ENCODE measurements at regions not wholly inside any gene's neighbourhood (a gene's known extent, or its start where the extent isn't known, plus 50 kb on each side); places are given as distances from the start of the nearest gene placed in this dataset.

- H3K4me3 ChIP-seq: no peak overlapping the region
- ATAC-seq: no peak
These were observed 98.1 kb upstream of the BLID start for GRCh38 chr11:122214080-122214479.

DNA sequence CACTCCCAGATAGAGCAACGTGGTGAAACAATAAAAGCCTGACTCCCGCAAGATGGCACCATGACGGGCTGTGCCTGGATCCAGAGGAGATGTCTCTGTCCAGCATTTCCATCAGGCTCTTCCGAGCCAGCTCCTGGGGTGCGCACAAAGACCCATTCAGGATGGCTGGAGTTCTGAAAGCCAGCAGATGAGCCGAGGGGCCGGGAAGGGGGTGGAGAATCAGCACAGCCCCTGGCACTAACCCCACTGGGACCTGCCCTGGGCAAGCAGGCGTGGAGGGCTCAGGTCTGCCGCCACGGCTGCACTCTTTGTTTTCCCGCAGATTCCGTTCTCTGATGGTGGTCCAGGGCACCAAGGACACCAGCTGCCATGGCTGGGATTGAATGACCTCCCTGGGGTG lies 97.2 kb upstream of the BLID start:
- intact Hi-C loops (cut with DNase I): loop anchor here (5.0 kb wide), 1 partner anchor 299 kb away; no protein-coding TSS in a partner anchor
- ATAC-seq (no peak), DNase-seq (no peak)
- Histone ChIP-seq H3K27me3 (no peaks in the 10 kb centered on the region), H3K4me3 (no peak overlapping the region), H3K4me1 (peaks cover 18% of the 10 kb centered on the region), H3K27ac (no peak overlapping the region), H3K36me3 (replicated peaks in 1 of 2; ENCODE audit: insufficient read depth in 1 of 2, low read depth in 2 of 2) (no peaks in the 10 kb centered on the region), H3K9me3 (no peaks in the 10 kb centered on the region)
- WGBS, 2 donors: 79 to 89% methylated on average over 4 to 12 of the region's 12 CpGs
- TF ChIP-seq, protein P1, sequence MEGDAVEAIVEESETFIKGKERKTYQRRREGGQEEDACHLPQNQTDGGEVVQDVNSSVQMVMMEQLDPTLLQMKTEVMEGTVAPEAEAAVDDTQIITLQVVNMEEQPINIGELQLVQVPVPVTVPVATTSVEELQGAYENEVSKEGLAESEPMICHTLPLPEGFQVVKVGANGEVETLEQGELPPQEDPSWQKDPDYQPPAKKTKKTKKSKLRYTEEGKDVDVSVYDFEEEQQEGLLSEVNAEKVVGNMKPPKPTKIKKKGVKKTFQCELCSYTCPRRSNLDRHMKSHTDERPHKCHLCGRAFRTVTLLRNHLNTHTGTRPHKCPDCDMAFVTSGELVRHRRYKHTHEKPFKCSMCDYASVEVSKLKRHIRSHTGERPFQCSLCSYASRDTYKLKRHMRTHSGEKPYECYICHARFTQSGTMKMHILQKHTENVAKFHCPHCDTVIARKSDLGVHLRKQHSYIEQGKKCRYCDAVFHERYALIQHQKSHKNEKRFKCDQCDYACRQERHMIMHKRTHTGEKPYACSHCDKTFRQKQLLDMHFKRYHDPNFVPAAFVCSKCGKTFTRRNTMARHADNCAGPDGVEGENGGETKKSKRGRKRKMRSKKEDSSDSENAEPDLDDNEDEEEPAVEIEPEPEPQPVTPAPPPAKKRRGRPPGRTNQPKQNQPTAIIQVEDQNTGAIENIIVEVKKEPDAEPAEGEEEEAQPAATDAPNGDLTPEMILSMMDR (IDR thresholded peaks at IDR 0.05): no peak
- no peak for TF ChIP-seq POLR2A (IDR thresholded peaks at IDR 0.05)

More at GRCh38 chr11:122214080-122214479, 98.1 kb upstream of the BLID start:
- Histone ChIP-seq H3K36me3 (replicated peaks in 1 of 2; ENCODE audit: insufficient read depth in 1 of 2, low read depth in 2 of 2) (no peaks in the 10 kb centered on the region), H3K27me3 (no peaks in the 10 kb centered on the region), H3K27ac (no peak overlapping the region), H3K9me3 (no peaks in the 10 kb centered on the region), H3K4me1 (peaks cover 18% of the 10 kb centered on the region)
- DNase-seq: no peak
- intact Hi-C loops (cut with DNase I): loop anchor here (5.0 kb wide), 1 partner anchor 298 kb away; no protein-coding TSS in a partner anchor
- TF ChIP-seq POLR2A (IDR thresholded peaks at IDR 0.05): no peak
- TF ChIP-seq, protein P1 (IDR thresholded peaks at IDR 0.05): no peak

GRCh38 chr11:122210367-122210997 lies 94.5 kb upstream of the BLID start:
- Histone ChIP-seq H3K27ac (no peak overlapping the region), H3K4me1 (peaks cover 16% of the 10 kb centered on the region), H3K36me3 (replicated peaks in 1 of 2; ENCODE audit: insufficient read depth in 1 of 2, low read depth in 2 of 2) (no peaks in the 10 kb centered on the region), H3K4me3 (no peak overlapping the region), H3K9me3 (no peaks in the 10 kb centered on the region), H3K27me3 (no peaks in the 10 kb centered on the region)
- intact Hi-C loops (cut with DNase I): loop anchor here (5.0 kb wide), 1 partner anchor 302 kb away; no protein-coding TSS in a partner anchor
- DNase-seq (no peak), ATAC-seq (no peak)
- TF ChIP-seq, protein P1 (IDR thresholded peaks at IDR 0.05): no peak
- TF ChIP-seq POLR2A (IDR thresholded peaks at IDR 0.05): no peak
- WGBS, 2 donors: 61 to 74% methylated on average over 2 of the region's 2 CpGs

DNA sequence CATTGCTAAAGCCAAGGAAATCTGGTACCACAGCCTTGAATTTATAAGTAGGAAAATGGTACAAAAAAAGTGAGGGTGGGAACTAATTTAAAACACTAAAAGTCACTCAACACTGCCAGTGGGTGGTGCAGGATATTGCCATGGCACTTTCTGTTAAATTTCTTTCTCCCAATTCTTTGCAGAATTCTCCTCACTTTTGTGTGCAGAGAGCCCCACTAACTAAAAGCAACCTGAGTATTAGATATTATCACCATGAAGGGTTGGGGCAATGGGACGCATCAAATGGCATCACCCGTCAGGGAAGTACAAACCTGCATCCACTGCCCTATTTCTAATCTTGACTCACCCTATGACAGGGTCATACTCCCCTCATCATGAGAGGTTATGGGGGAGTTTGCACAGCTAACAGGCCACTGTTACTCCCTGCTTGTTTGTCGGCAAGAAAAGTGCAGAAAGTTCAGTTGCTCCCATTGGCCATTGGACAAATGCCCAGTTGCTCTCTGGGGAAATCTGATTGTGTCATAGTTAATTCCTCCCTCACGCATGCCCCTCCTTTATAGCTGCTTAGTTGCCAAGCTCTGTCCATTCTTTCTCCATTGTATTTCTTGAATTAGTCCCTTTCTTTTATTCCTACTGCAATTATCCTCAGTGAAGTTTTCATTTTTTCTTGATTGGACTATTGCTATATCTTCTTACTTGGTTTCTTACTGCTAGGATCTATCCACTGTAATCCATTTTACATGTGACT lies 93.8 kb upstream of the BLID start:
- Histone ChIP-seq H3K27ac (no peak overlapping the region), H3K27me3 (no peaks in the 10 kb centered on the region), H3K4me1 (peaks cover 10% of the 10 kb centered on the region), H3K36me3 (replicated peaks in 1 of 2; ENCODE audit: insufficient read depth in 1 of 2, low read depth in 2 of 2) (no peaks in the 10 kb centered on the region), H3K9me3 (no peaks in the 10 kb centered on the region), H3K4me3 (no peak overlapping the region)
- 44 to 56% methylated on average over 4 of the region's 4 CpGs for WGBS, 2 donors
- intact Hi-C loops (cut with DNase I): loop anchor here (5.0 kb wide), 1 partner anchor 303 kb away; no protein-coding TSS in a partner anchor
- ATAC-seq (peak; percentile 57), DNase-seq (peak; percentile 44 to 56 (median 51))
- TF ChIP-seq, protein P1 (IDR thresholded peaks at IDR 0.05): no peak
- TF ChIP-seq POLR2A (IDR thresholded peaks at IDR 0.05): no peak

All from body of pancreas (tissue), 4 donors.